ENCODE measurements at regions not wholly inside any gene's neighbourhood (a gene's known extent, or its start where the extent isn't known, plus 50 kb on each side); places are given as distances from the start of the nearest gene placed in this dataset.
"Not testable (repeated sequence)": the region's sequence is repeated elsewhere in the genome, so short reads cannot be mapped to it uniquely, and the experiment has no call there.

- ATAC-seq = no peak
Observed at GRCh38 chr7:113338071-113338696, 219.8 kb upstream of the SMIM30 start.

GRCh38 chr7:113336838-113337237 lies 218.5 kb upstream of the SMIM30 start:
- ATAC-seq = not testable (repeated sequence)

More at GRCh38 chr7:113338071-113338696, 219.8 kb upstream of the SMIM30 start:
- TF ChIP-seq SNAI2 (CRISPR knock-in tag; IDR thresholded peaks at IDR 0.05) = no peak
- TF ChIP-seq, protein P1, sequence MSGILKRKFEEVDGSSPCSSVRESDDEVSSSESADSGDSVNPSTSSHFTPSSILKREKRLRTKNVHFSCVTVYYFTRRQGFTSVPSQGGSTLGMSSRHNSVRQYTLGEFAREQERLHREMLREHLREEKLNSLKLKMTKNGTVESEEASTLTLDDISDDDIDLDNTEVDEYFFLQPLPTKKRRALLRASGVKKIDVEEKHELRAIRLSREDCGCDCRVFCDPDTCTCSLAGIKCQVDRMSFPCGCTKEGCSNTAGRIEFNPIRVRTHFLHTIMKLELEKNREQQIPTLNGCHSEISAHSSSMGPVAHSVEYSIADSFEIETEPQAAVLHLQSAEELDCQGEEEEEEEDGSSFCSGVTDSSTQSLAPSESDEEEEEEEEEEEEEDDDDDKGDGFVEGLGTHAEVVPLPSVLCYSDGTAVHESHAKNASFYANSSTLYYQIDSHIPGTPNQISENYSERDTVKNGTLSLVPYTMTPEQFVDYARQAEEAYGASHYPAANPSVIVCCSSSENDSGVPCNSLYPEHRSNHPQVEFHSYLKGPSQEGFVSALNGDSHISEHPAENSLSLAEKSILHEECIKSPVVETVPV (CRISPR knock-in tag; IDR thresholded peaks at IDR 0.05) = no peak

GRCh38 chr7:113331155-113331898 lies 213.0 kb upstream of the SMIM30 start:
- no peak for TF ChIP-seq TOX (CRISPR knock-in tag; IDR thresholded peaks at IDR 0.05; ENCODE audit: borderline replicate concordance)
- no peak for ATAC-seq

DNA sequence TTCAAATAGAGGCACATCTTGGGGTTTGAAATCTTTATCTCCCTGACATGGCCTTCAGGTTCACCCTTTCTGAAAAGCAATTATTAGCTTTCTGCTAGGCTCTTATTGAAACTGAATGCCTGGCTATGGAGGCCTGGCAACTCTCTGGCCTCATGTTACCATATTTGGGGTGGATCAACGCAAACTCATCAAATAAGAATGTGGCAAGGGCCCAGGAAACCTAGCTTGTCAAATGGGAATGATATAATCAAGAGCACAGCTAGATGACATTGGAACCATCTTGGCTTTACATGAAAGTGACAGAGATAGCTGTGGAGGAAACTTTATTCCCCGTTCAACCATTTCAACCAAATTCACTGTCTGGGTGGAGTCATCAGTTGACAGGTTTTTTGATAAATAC lies 202.8 kb upstream of the SMIM30 start:
- TF ChIP-seq ISL1 (CRISPR knock-in tag; IDR thresholded peaks at IDR 0.05) (no peak), OSR1 (CRISPR knock-in tag; IDR thresholded peaks at IDR 0.05) (peak; percentile 21; the same call in 1 of the 2 replicates), TOX (CRISPR knock-in tag; IDR thresholded peaks at IDR 0.05; ENCODE audit: borderline replicate concordance) (peak; percentile 65; the same call in 1 of the 2 replicates), RARB (CRISPR knock-in tag; IDR thresholded peaks at IDR 0.05) (peak; percentile 34; the same call in 1 of the 2 replicates), ZNF8 (CRISPR knock-in tag; IDR thresholded peaks at IDR 0.05) (no peak)
- peak; percentile 92 for ATAC-seq

DNA sequence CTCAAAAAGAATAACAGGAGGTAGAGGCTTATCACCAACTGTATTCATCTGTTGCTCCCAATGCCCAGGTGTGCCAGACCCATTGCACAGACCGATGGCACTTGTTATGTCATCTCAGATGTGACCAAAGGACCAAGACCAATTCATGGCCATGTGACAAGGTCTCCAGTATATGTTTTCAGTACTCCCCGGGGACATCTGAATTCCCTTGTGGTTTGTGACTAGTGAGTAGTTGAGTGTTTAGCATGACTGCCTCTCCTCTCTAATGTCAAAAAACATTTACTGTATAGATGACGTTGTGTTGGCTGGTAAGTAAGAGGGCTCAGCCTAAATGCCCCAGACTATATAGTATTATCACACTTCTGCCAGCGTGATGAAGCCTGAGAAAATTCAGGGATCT lies 202.1 kb upstream of the SMIM30 start:
- TF ChIP-seq PATZ1 (CRISPR knock-in tag; IDR thresholded peaks at IDR 0.05; ENCODE audit: borderline replicate concordance) = no peak
- TF ChIP-seq CREB5 (CRISPR knock-in tag; IDR thresholded peaks at IDR 0.05; ENCODE audit: low read depth) = no peak
- TF ChIP-seq, protein P2, sequence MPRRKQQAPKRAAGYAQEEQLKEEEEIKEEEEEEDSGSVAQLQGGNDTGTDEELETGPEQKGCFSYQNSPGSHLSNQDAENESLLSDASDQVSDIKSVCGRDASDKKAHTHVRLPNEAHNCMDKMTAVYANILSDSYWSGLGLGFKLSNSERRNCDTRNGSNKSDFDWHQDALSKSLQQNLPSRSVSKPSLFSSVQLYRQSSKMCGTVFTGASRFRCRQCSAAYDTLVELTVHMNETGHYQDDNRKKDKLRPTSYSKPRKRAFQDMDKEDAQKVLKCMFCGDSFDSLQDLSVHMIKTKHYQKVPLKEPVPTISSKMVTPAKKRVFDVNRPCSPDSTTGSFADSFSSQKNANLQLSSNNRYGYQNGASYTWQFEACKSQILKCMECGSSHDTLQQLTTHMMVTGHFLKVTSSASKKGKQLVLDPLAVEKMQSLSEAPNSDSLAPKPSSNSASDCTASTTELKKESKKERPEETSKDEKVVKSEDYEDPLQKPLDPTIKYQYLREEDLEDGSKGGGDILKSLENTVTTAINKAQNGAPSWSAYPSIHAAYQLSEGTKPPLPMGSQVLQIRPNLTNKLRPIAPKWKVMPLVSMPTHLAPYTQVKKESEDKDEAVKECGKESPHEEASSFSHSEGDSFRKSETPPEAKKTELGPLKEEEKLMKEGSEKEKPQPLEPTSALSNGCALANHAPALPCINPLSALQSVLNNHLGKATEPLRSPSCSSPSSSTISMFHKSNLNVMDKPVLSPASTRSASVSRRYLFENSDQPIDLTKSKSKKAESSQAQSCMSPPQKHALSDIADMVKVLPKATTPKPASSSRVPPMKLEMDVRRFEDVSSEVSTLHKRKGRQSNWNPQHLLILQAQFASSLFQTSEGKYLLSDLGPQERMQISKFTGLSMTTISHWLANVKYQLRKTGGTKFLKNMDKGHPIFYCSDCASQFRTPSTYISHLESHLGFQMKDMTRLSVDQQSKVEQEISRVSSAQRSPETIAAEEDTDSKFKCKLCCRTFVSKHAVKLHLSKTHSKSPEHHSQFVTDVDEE (CRISPR knock-in tag; IDR thresholded peaks at IDR 0.05) = no peak
- TF ChIP-seq RARB (CRISPR knock-in tag; IDR thresholded peaks at IDR 0.05) = no peak
- TF ChIP-seq ZC3H10 (CRISPR knock-in tag; IDR thresholded peaks at IDR 0.05) = no peak
- no peak for TF ChIP-seq GLIS3 (CRISPR knock-in tag; IDR thresholded peaks at IDR 0.05)
- TF ChIP-seq POU6F1 (CRISPR knock-in tag; IDR thresholded peaks at IDR 0.05; ENCODE audit: borderline replicate concordance, low read depth) = no peak
- TF ChIP-seq TOX (CRISPR knock-in tag; IDR thresholded peaks at IDR 0.05; ENCODE audit: borderline replicate concordance) = no peak
- no peak for TF ChIP-seq CSDC2 (CRISPR knock-in tag; IDR thresholded peaks at IDR 0.05)
- no peak for TF ChIP-seq BACH2 (CRISPR knock-in tag; IDR thresholded peaks at IDR 0.05; ENCODE audit: borderline replicate concordance)
- ATAC-seq = no peak
